Sigmoid colon (tissue), 4 donors: ENCODE measurements at regions not wholly inside any gene's neighbourhood (a gene's known extent, or its start where the extent isn't known, plus 50 kb on each side); places are given as distances from the start of the nearest gene placed in this dataset.

Experiments used
- EP300 ChIP-seq, 4 donors: sonication (generic); formaldehyde crosslinking; IDR thresholded peaks; one replicate each; pipeline ENCODE4 v1.6.1; 2017; ENCODE audit warnings: antibody characterized with exemption in 4 of 4
- POLR2A ChIP-seq, 2 donors: fragments of 450-650 bp; IDR thresholded peaks; one replicate each; pipeline ENCODE4 v1.6.1; 2016; ENCODE audit warnings: antibody characterized with exemption in 2 of 2, mild to moderate bottlenecking in 2 of 2, moderate library complexity in 2 of 2
- POLR2AphosphoS5 ChIP-seq, 4 donors: sonication (generic); formaldehyde crosslinking; IDR thresholded peaks; one replicate each; pipeline ENCODE4 v1.6.1; 2017; ENCODE audit warnings: antibody characterized with exemption in 4 of 4
- TF ChIP-seq, protein P1 (sequence below), 4 experiments: fragments of 450-650 bp in 3 of 4; fragments of 200-600 bp in 1 of 4; IDR thresholded peaks; one replicate each; pipeline ENCODE4 v1.5.1; 2016 to 2019; ENCODE audit warnings: antibody characterized with exemption in 4 of 4, mild to moderate bottlenecking in 3 of 4, moderate library complexity in 2 of 4

DNA sequence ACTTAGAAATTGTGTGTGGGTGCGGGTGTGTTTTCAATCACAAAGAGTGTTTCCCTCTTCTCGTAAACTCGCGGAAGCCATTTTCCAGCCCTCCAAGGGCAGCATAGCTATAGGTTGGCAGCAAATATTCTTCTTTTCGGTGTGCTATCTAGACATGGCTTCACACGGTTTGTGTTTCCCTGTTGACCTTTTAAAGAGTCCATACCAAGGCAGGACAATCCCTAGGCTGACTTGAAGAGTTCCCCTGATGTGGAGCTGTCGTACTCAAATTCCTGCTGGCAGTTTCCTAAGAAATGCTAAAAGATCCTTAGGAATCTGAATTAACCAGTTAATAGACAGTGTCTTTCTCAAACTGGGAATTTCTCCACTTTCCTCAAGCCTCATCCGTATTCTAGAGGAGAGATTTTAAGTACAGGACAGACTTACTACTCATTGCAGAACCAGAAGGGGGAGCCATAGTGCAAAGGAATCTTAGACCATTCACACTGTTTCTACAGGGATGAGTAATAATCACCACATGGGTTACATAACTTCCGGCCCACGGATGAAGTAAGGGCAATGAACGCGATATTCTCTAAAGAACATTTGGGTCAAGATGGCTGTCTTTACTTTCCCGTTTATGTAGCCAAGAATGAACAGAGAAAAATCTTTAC, 288.6 kb upstream of the ELAC2 start:
- TF ChIP-seq POLR2A (IDR thresholded peaks at IDR 0.05) (no peak), POLR2AphosphoS5 (IDR thresholded peaks at IDR 0.05) (no peak), EP300 (IDR thresholded peaks at IDR 0.05) (no peak)
- TF ChIP-seq, protein P1, sequence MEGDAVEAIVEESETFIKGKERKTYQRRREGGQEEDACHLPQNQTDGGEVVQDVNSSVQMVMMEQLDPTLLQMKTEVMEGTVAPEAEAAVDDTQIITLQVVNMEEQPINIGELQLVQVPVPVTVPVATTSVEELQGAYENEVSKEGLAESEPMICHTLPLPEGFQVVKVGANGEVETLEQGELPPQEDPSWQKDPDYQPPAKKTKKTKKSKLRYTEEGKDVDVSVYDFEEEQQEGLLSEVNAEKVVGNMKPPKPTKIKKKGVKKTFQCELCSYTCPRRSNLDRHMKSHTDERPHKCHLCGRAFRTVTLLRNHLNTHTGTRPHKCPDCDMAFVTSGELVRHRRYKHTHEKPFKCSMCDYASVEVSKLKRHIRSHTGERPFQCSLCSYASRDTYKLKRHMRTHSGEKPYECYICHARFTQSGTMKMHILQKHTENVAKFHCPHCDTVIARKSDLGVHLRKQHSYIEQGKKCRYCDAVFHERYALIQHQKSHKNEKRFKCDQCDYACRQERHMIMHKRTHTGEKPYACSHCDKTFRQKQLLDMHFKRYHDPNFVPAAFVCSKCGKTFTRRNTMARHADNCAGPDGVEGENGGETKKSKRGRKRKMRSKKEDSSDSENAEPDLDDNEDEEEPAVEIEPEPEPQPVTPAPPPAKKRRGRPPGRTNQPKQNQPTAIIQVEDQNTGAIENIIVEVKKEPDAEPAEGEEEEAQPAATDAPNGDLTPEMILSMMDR (IDR thresholded peaks at IDR 0.05), result peak in 1 of 4 experiments; percentile 9
